KMS-11 (cell line): ENCODE measurements at regions not wholly inside any gene's neighbourhood (a gene's known extent, or its start where the extent isn't known, plus 50 kb on each side); places are given as distances from the start of the nearest gene placed in this dataset.

Experiments used
- H2AFZ ChIP-seq: fragments of 200-600 bp; sonication (generic); 2 replicates; pipeline ENCODE4 v1.6.1; 2016; ENCODE audit warnings: antibody characterized with exemption, mixed run types, low read depth
- H3K27ac ChIP-seq: fragments of 200-600 bp; sonication (generic); 2 replicates; pipeline ENCODE4 v1.6.1; 2016; ENCODE audit warnings: mild to moderate bottlenecking, mixed run types
- H3K27me3 ChIP-seq: fragments of 200-600 bp; sonication (generic); 2 replicates; pipeline ENCODE4 v1.6.1; 2017; ENCODE audit warnings: mild to moderate bottlenecking, low read depth, mixed run types, moderate library complexity; ENCODE audit not compliant: insufficient read depth
- H3K36me3 ChIP-seq: fragments of 200-600 bp; sonication (generic); 2 replicates; pipeline ENCODE4 v1.6.1; 2017; ENCODE audit warnings: mild to moderate bottlenecking, mixed run types; ENCODE audit not compliant: insufficient read depth
- H3K4me1 ChIP-seq: fragments of 200-600 bp; sonication (generic); 2 replicates; pipeline ENCODE4 v1.6.1; 2016; ENCODE audit warnings: mild to moderate bottlenecking, low read depth, mixed run types; ENCODE audit not compliant: poor library complexity, severe bottlenecking
- H3K4me2 ChIP-seq: fragments of 200-600 bp; sonication (generic); 2 replicates; pipeline ENCODE4 v1.7.0; 2016; ENCODE audit warnings: mild to moderate bottlenecking, mixed run types
- H3K4me3 ChIP-seq: fragments of 200-600 bp; sonication (generic); IDR thresholded peaks from 2 replicates; pipeline ENCODE4 v1.6.1; 2017; ENCODE audit warnings: low read depth, low read length, mixed read lengths; ENCODE audit not compliant: insufficient read depth
- H3K79me2 ChIP-seq: fragments of 200-600 bp; sonication (generic); 2 replicates; pipeline ENCODE4 v1.6.1; 2016; ENCODE audit warnings: low read depth, mixed run types; ENCODE audit not compliant: insufficient read depth
- H3K9ac ChIP-seq: fragments of 200-600 bp; sonication (generic); 2 replicates; pipeline ENCODE4 v1.6.1; 2016; ENCODE audit warnings: mild to moderate bottlenecking, mixed run types
- H4K20me1 ChIP-seq: fragments of 200-600 bp; sonication (generic); 2 replicates; pipeline ENCODE4 v1.6.1; 2016; ENCODE audit warnings: mild to moderate bottlenecking, mixed run types; ENCODE audit not compliant: insufficient read depth
- TF ChIP-seq, protein P1 (sequence below): fragments of 200-600 bp; sonication (generic); conservative IDR thresholded peaks from 2 replicates; pipeline ENCODE4 v1.6.1; 2017; ENCODE audit warnings: low read depth, mild to moderate bottlenecking, antibody characterized with exemption, low read length, moderate library complexity, mixed read lengths

GRCh38 chr16:63606778-63607177 lies 1515.1 kb downstream of the CDH11 start:
- Histone ChIP-seq H2AFZ (no peak overlapping the region), H4K20me1 (no peaks in the 10 kb centered on the region), H3K4me1 (no peaks in the 10 kb centered on the region), H3K9ac (no peak overlapping the region), H3K4me3 (no peak overlapping the region), H3K27ac (no peak overlapping the region), H3K4me2 (no peak overlapping the region), H3K27me3 (no peaks in the 10 kb centered on the region), H3K79me2 (no peaks in the 10 kb centered on the region), H3K36me3 (no peaks in the 10 kb centered on the region)
- TF ChIP-seq, protein P1, sequence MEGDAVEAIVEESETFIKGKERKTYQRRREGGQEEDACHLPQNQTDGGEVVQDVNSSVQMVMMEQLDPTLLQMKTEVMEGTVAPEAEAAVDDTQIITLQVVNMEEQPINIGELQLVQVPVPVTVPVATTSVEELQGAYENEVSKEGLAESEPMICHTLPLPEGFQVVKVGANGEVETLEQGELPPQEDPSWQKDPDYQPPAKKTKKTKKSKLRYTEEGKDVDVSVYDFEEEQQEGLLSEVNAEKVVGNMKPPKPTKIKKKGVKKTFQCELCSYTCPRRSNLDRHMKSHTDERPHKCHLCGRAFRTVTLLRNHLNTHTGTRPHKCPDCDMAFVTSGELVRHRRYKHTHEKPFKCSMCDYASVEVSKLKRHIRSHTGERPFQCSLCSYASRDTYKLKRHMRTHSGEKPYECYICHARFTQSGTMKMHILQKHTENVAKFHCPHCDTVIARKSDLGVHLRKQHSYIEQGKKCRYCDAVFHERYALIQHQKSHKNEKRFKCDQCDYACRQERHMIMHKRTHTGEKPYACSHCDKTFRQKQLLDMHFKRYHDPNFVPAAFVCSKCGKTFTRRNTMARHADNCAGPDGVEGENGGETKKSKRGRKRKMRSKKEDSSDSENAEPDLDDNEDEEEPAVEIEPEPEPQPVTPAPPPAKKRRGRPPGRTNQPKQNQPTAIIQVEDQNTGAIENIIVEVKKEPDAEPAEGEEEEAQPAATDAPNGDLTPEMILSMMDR, result no peak

GRCh38 chr16:63602206-63602927 lies 1519.5 kb downstream of the CDH11 start:
- H3K27ac ChIP-seq, result no peak overlapping the region
- H3K4me1 ChIP-seq, result no peaks in the 10 kb centered on the region
- no peaks in the 10 kb centered on the region for H4K20me1 ChIP-seq

GRCh38 chr16:63596716-63597115 lies 1525.1 kb downstream of the CDH11 start:
- no peak overlapping the region for H3K27ac ChIP-seq
- H3K27me3 ChIP-seq, result no peaks in the 10 kb centered on the region
- no peak overlapping the region for H3K4me2 ChIP-seq
- TF ChIP-seq, protein P1, result no peak
- H3K36me3 ChIP-seq, result no peaks in the 10 kb centered on the region
- no peak overlapping the region for H3K9ac ChIP-seq
- H3K4me1 ChIP-seq, result no peaks in the 10 kb centered on the region
- H4K20me1 ChIP-seq, result no peaks in the 10 kb centered on the region
- no peak overlapping the region for H3K4me3 ChIP-seq
- H3K79me2 ChIP-seq, result no peaks in the 10 kb centered on the region
- no peak overlapping the region for H2AFZ ChIP-seq

More at GRCh38 chr16:63602206-63602927, 1519.5 kb downstream of the CDH11 start:
- H3K79me2 ChIP-seq, result no peaks in the 10 kb centered on the region
- TF ChIP-seq, protein P1, result no peak
- H3K36me3 ChIP-seq, result no peaks in the 10 kb centered on the region
- H3K9ac ChIP-seq, result no peak overlapping the region
- no peak overlapping the region for H2AFZ ChIP-seq
- H3K4me3 ChIP-seq, result no peak overlapping the region
- no peak overlapping the region for H3K4me2 ChIP-seq
- no peaks in the 10 kb centered on the region for H3K27me3 ChIP-seq

DNA sequence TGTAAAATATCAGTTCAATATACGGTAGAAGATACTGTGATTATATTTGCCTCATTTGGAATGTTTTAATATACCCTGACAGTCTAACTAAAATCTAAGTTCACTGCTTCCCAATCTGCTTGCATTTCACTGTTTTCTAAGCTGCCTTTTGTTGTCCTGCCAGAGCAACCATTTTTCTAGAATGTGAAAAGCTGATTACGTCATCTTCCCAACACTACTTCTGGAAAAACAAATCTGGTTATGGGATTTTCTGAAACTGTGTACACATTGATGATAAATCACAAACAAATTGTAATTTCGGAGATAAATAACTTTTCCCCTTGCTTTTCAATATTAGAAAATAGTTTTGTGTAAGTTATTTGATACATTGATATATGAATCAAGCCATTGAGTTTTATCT lies 1529.0 kb downstream of the CDH11 start:
- Histone ChIP-seq H3K27ac (no peak overlapping the region), H3K36me3 (no peaks in the 10 kb centered on the region), H3K4me1 (no peaks in the 10 kb centered on the region), H2AFZ (no peak overlapping the region), H3K4me3 (no peak overlapping the region), H3K4me2 (no peak overlapping the region), H3K79me2 (no peaks in the 10 kb centered on the region), H3K27me3 (no peaks in the 10 kb centered on the region), H3K9ac (no peak overlapping the region), H4K20me1 (no peaks in the 10 kb centered on the region)
- TF ChIP-seq, protein P1, result no peak
